SK-N-SH treated with all-trans-retinoic acid at 6 μM for 48 hours (cell line): ENCODE measurements at regions not wholly inside any gene's neighbourhood (a gene's known extent, or its start where the extent isn't known, plus 50 kb on each side); places are given as distances from the start of the nearest gene placed in this dataset.

Experiments used
- ATAC-seq: fragments of 200-7000 bp; cut with Tn5 transposase; 3 replicates; pipeline ENCODE4 v1.9.1; 2020; ENCODE audit warnings: mild to moderate bottlenecking, moderate library complexity
- ARNTL ChIP-seq: fragments of 450-650 bp; formaldehyde crosslinking; IDR thresholded peaks from 2 replicates; pipeline ENCODE4 v1.5.0; 2020; ENCODE audit warnings: low read depth, mild to moderate bottlenecking, moderate library complexity, borderline replicate concordance
- BACH2 ChIP-seq: fragments of 250-450 bp; sonication (Bioruptor Pico); IDR thresholded peaks from 2 replicates; pipeline ENCODE4 v1.9.0; 2021; ENCODE audit warnings: mild to moderate bottlenecking, borderline replicate concordance
- CSDC2 ChIP-seq: fragments of 250-450 bp; sonication (Bioruptor Pico); IDR thresholded peaks from 2 replicates; pipeline ENCODE4 v1.5.0; 2020; ENCODE audit warnings: mild to moderate bottlenecking, moderate library complexity
- ESRRG ChIP-seq: fragments of 250-450 bp; sonication (Bioruptor Pico); IDR thresholded peaks from 2 replicates; pipeline ENCODE4 v1.6.1; 2021; ENCODE audit warnings: mild to moderate bottlenecking
- ISL1 ChIP-seq: fragments of 250-450 bp; sonication (Bioruptor Pico); IDR thresholded peaks from 2 replicates; pipeline ENCODE4 v2.1.2; 2022; ENCODE audit warnings: mild to moderate bottlenecking, moderate library complexity
- OSR1 ChIP-seq: fragments of 250-450 bp; sonication (Bioruptor Pico); IDR thresholded peaks from 2 replicates; pipeline ENCODE4 v1.8.0; 2022; ENCODE audit warnings: moderate library complexity, mild to moderate bottlenecking, inconsistent platforms
- PPARA ChIP-seq: fragments of 250-450 bp; sonication (Bioruptor Pico); IDR thresholded peaks from 2 replicates; pipeline ENCODE4 v1.5.0; 2020; ENCODE audit warnings: mild to moderate bottlenecking, borderline replicate concordance
- RARB ChIP-seq: fragments of 250-450 bp; sonication (Bioruptor Pico); IDR thresholded peaks from 2 replicates; pipeline ENCODE4 v1.8.0; 2021; ENCODE audit warnings: mild to moderate bottlenecking, moderate library complexity
- SNAI2 ChIP-seq: fragments of 250-450 bp; sonication (Bioruptor Pico); IDR thresholded peaks from 2 replicates; pipeline ENCODE4 v1.5.0; 2020; ENCODE audit warnings: mild to moderate bottlenecking, moderate library complexity
- TCF4 ChIP-seq: fragments of 250-450 bp; sonication (Bioruptor Pico); IDR thresholded peaks from 2 replicates; pipeline ENCODE4 v1.8.0; 2021; ENCODE audit warnings: mild to moderate bottlenecking, moderate library complexity, borderline replicate concordance
- TOX ChIP-seq: fragments of 250-450 bp; sonication (Bioruptor Pico); IDR thresholded peaks from 2 replicates; pipeline ENCODE4 v1.8.0; 2021; ENCODE audit warnings: mild to moderate bottlenecking, moderate library complexity, borderline replicate concordance
- ZC3H10 ChIP-seq: fragments of 250-450 bp; sonication (Bioruptor Pico); IDR thresholded peaks from 2 replicates; pipeline ENCODE4 v1.5.1; 2021; ENCODE audit warnings: mild to moderate bottlenecking, moderate library complexity
- ZFP3 ChIP-seq: fragments of 250-450 bp; sonication (Bioruptor Pico); IDR thresholded peaks from 2 replicates; pipeline ENCODE4 v1.5.0; 2020; ENCODE audit warnings: mild to moderate bottlenecking, moderate library complexity
- ZFP30 ChIP-seq: fragments of 450-650 bp; formaldehyde crosslinking; IDR thresholded peaks from 2 replicates; pipeline ENCODE4 v1.5.0; 2022; ENCODE audit warnings: mild to moderate bottlenecking, moderate library complexity
- ZNF565 ChIP-seq: fragments of 450-650 bp; formaldehyde crosslinking; conservative IDR thresholded peaks from 2 replicates; pipeline ENCODE4 v1.5.0; 2020; ENCODE audit warnings: low read depth, mild to moderate bottlenecking, moderate library complexity
- ZNF70 ChIP-seq: fragments of 450-650 bp; formaldehyde crosslinking; IDR thresholded peaks from 2 replicates; pipeline ENCODE4 v1.5.0; 2020; ENCODE audit warnings: mild to moderate bottlenecking, moderate library complexity
- ZNF8 ChIP-seq: fragments of 450-650 bp; formaldehyde crosslinking; IDR thresholded peaks from 2 replicates; pipeline ENCODE4 v1.5.0; 2020; ENCODE audit warnings: mild to moderate bottlenecking, moderate library complexity
- TF ChIP-seq, protein P1 (sequence below): fragments of 250-450 bp; sonication (Bioruptor Pico); IDR thresholded peaks from 2 replicates; pipeline ENCODE4 v1.8.0; 2020; ENCODE audit warnings: mild to moderate bottlenecking, moderate library complexity, borderline replicate concordance
- TF ChIP-seq, protein P2 (sequence below): fragments of 250-450 bp; sonication (Bioruptor Pico); IDR thresholded peaks from 2 replicates; pipeline ENCODE4 v1.5.1; 2021; ENCODE audit warnings: mild to moderate bottlenecking, moderate library complexity
- TF ChIP-seq, protein P3 (sequence below): fragments of 250-450 bp; sonication (Bioruptor Pico); IDR thresholded peaks from 2 replicates; pipeline ENCODE4 v1.8.0; 2021; ENCODE audit warnings: low read depth, mild to moderate bottlenecking, moderate library complexity, borderline replicate concordance
- TF ChIP-seq, protein P4 (sequence below): fragments of 250-450 bp; sonication (Bioruptor Pico); IDR thresholded peaks from 2 replicates; pipeline ENCODE4 v1.5.0; 2020; ENCODE audit warnings: mild to moderate bottlenecking, moderate library complexity
- TF ChIP-seq, protein P5 (sequence below): fragments of 250-450 bp; sonication (Bioruptor Pico); IDR thresholded peaks from 2 replicates; pipeline ENCODE4 v1.5.1; 2020; ENCODE audit warnings: low read depth, mild to moderate bottlenecking, moderate library complexity

DNA sequence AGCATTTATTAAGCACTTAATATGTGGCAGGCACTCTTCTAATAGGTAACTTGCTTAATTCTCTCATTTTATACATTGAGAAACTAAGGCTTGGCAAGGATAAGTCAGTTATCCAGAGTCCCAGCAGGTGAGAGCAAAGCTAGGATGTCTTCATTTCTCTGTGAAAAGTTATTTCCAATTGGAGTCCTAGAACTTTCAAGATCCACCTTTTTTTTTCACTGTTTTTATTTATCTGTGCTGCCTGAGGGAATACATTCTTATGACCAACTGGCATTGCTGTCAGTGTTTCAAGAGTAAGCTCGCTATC lies 56.2 kb upstream of the ETAA1 start (continued):
- no peak for TF ChIP-seq ZFP30 (CRISPR knock-in tag)
- no peak for TF ChIP-seq TCF4 (CRISPR knock-in tag)
- TF ChIP-seq, protein P1, sequence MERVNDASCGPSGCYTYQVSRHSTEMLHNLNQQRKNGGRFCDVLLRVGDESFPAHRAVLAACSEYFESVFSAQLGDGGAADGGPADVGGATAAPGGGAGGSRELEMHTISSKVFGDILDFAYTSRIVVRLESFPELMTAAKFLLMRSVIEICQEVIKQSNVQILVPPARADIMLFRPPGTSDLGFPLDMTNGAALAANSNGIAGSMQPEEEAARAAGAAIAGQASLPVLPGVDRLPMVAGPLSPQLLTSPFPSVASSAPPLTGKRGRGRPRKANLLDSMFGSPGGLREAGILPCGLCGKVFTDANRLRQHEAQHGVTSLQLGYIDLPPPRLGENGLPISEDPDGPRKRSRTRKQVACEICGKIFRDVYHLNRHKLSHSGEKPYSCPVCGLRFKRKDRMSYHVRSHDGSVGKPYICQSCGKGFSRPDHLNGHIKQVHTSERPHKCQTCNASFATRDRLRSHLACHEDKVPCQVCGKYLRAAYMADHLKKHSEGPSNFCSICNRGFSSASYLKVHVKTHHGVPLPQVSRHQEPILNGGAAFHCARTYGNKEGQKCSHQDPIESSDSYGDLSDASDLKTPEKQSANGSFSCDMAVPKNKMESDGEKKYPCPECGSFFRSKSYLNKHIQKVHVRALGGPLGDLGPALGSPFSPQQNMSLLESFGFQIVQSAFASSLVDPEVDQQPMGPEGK (CRISPR knock-in tag) = no peak
- TF ChIP-seq ISL1 = no peak

DNA sequence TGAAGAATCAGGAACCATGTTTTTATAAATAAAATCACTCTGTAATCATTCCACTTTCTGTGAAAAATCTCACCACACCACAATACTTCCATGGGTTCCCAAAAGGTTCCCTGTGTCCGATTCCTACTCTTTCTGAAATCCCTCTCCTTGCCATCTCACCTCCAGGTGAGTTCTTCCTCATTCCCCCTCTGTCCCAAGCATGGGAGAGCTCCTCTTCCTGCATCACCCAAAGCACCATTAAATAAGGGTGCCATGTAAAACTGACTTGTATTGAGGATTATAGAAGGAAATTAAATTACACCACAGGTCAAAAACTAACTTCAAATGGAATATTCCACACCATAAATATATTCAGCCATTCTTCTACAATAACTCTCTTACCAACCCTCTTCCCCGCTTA lies 55.8 kb upstream of the ETAA1 start:
- TF ChIP-seq TCF4 (CRISPR knock-in tag) (no peak), PPARA (no peak), OSR1 (CRISPR knock-in tag) (no peak), CSDC2 (no peak), ZFP30 (CRISPR knock-in tag) (no peak), RARB (CRISPR knock-in tag) (no peak), ZFP3 (CRISPR knock-in tag) (no peak), TOX (no peak), ARNTL (CRISPR knock-in tag) (no peak), SNAI2 (no peak), ISL1 (no peak), ZNF8 (no peak), ZNF70 (CRISPR knock-in tag) (no peak), ZNF565 (CRISPR knock-in tag) (no peak)
- TF ChIP-seq, protein P2, sequence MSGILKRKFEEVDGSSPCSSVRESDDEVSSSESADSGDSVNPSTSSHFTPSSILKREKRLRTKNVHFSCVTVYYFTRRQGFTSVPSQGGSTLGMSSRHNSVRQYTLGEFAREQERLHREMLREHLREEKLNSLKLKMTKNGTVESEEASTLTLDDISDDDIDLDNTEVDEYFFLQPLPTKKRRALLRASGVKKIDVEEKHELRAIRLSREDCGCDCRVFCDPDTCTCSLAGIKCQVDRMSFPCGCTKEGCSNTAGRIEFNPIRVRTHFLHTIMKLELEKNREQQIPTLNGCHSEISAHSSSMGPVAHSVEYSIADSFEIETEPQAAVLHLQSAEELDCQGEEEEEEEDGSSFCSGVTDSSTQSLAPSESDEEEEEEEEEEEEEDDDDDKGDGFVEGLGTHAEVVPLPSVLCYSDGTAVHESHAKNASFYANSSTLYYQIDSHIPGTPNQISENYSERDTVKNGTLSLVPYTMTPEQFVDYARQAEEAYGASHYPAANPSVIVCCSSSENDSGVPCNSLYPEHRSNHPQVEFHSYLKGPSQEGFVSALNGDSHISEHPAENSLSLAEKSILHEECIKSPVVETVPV (CRISPR knock-in tag) = no peak
- TF ChIP-seq, protein P3, sequence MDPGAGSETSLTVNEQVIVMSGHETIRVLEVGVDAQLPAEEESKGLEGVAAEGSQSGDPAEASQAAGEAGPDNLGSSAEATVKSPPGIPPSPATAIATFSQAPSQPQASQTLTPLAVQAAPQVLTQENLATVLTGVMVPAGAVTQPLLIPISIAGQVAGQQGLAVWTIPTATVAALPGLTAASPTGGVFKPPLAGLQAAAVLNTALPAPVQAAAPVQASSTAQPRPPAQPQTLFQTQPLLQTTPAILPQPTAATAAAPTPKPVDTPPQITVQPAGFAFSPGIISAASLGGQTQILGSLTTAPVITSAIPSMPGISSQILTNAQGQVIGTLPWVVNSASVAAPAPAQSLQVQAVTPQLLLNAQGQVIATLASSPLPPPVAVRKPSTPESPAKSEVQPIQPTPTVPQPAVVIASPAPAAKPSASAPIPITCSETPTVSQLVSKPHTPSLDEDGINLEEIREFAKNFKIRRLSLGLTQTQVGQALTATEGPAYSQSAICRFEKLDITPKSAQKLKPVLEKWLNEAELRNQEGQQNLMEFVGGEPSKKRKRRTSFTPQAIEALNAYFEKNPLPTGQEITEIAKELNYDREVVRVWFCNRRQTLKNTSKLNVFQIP = no peak
- TF ChIP-seq, protein P4, sequence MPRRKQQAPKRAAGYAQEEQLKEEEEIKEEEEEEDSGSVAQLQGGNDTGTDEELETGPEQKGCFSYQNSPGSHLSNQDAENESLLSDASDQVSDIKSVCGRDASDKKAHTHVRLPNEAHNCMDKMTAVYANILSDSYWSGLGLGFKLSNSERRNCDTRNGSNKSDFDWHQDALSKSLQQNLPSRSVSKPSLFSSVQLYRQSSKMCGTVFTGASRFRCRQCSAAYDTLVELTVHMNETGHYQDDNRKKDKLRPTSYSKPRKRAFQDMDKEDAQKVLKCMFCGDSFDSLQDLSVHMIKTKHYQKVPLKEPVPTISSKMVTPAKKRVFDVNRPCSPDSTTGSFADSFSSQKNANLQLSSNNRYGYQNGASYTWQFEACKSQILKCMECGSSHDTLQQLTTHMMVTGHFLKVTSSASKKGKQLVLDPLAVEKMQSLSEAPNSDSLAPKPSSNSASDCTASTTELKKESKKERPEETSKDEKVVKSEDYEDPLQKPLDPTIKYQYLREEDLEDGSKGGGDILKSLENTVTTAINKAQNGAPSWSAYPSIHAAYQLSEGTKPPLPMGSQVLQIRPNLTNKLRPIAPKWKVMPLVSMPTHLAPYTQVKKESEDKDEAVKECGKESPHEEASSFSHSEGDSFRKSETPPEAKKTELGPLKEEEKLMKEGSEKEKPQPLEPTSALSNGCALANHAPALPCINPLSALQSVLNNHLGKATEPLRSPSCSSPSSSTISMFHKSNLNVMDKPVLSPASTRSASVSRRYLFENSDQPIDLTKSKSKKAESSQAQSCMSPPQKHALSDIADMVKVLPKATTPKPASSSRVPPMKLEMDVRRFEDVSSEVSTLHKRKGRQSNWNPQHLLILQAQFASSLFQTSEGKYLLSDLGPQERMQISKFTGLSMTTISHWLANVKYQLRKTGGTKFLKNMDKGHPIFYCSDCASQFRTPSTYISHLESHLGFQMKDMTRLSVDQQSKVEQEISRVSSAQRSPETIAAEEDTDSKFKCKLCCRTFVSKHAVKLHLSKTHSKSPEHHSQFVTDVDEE (CRISPR knock-in tag) = no peak
- TF ChIP-seq, protein P5, sequence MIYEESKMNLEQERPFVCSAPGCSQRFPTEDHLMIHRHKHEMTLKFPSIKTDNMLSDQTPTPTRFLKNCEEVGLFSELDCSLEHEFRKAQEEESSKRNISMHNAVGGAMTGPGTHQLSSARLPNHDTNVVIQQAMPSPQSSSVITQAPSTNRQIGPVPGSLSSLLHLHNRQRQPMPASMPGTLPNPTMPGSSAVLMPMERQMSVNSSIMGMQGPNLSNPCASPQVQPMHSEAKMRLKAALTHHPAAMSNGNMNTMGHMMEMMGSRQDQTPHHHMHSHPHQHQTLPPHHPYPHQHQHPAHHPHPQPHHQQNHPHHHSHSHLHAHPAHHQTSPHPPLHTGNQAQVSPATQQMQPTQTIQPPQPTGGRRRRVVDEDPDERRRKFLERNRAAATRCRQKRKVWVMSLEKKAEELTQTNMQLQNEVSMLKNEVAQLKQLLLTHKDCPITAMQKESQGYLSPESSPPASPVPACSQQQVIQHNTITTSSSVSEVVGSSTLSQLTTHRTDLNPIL (CRISPR knock-in tag) = no peak
- no peak for ATAC-seq

DNA sequence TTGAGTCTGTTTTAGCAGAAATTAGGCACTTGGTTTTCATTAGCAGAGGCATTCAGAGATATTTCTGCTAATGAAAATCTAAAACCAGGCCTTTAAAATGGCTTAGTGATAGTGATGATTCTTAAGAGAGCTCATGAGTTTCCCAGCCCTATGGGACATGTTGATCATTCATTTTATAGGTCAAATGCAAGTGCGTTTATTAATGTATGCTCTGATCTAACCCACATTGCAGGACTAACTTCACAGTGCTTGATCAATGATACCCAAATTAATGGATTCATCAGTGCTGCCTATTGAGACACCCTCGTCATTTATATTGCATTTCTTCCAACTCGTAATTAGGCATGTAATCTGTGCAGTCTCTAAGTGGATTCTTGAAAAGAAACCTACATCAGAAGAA lies 54.7 kb upstream of the ETAA1 start:
- ATAC-seq = no peak
- TF ChIP-seq SNAI2 (no peak), TCF4 (CRISPR knock-in tag) (no peak), ZNF565 (CRISPR knock-in tag) (no peak), ZFP30 (CRISPR knock-in tag) (no peak), CSDC2 (no peak), PPARA (no peak), ISL1 (no peak), BACH2 (CRISPR knock-in tag) (no peak), RARB (CRISPR knock-in tag) (no peak), TOX (no peak), ESRRG (no peak), ZNF8 (no peak), ZC3H10 (CRISPR knock-in tag) (no peak), ZNF70 (CRISPR knock-in tag) (no peak)
- TF ChIP-seq, protein P4 (CRISPR knock-in tag) = no peak
